Calu3 (cell line): ENCODE measurements at regions not wholly inside any gene's neighbourhood (a gene's known extent, or its start where the extent isn't known, plus 50 kb on each side); places are given as distances from the start of the nearest gene placed in this dataset.

ENCODE experiments used
- BruUV-seq: library from RNA; stranded (reverse); fragments of 400-500 nt; replicated peaks from 2 replicates; lab custom pipeline; 2021; lab: Mats Ljungman, UMichigan
- CTCF ChIA-PET: fragments of 300-600 bp; sonication (Branson Sonifier 250); formaldehyde crosslinking; loops from one replicate; lab custom pipeline; 2022; ENCODE audit warnings: antibody characterized with exemption; lab: Charles Lee
- DNase-seq: peaks from one replicate; pipeline ENCODE4 v3.0.0; 2022
- H3K27ac Mint-ChIP-seq: one replicate; pipeline ENCODE4 v1.8.0; 2022; ENCODE audit warnings: mixed read lengths; ENCODE audit not compliant: unreplicated experiment
- H3K27me3 Mint-ChIP-seq: one replicate; pipeline ENCODE4 v1.8.0; 2022; ENCODE audit warnings: mixed read lengths; ENCODE audit not compliant: unreplicated experiment
- H3K36me3 Mint-ChIP-seq: one replicate; pipeline ENCODE4 v1.8.0; 2022; ENCODE audit warnings: mild to moderate bottlenecking, moderate library complexity, mixed read lengths; ENCODE audit not compliant: insufficient read depth, unreplicated experiment
- H3K4me1 Mint-ChIP-seq: one replicate; pipeline ENCODE4 v1.8.0; 2022; ENCODE audit warnings: mild to moderate bottlenecking, low read depth, mixed read lengths; ENCODE audit not compliant: unreplicated experiment
- H3K4me3 Mint-ChIP-seq: one replicate; pipeline ENCODE4 v1.8.0; 2022; ENCODE audit warnings: mild to moderate bottlenecking, low read depth, moderate library complexity, mixed read lengths; ENCODE audit not compliant: unreplicated experiment
- H3K9me3 Mint-ChIP-seq: one replicate; pipeline ENCODE4 v1.8.0; 2022; ENCODE audit warnings: low read depth, mixed read lengths; ENCODE audit not compliant: unreplicated experiment
- intact Hi-C: fragments of 100-400 bp; cut with micrococcal nuclease; formaldehyde crosslinking; loops from one replicate; pipeline ENCODE4 v1.10.0; 2022; ENCODE audit not compliant: unreplicated experiment
- TF ChIP-seq, protein P1 (sequence below): fragments of 200-600 bp; IDR thresholded peaks from one replicate; pipeline ENCODE4 v1.8.0; 2022; ENCODE audit warnings: antibody characterized with exemption; ENCODE audit not compliant: unreplicated experiment

GRCh38 chr1:187469836-187470235, 641.1 kb downstream of the PLA2G4A start:
- Mint-ChIP-seq H3K36me3 (no peaks in the 10 kb centered on the region), H3K4me3 (no peak overlapping the region), H3K9me3 (peaks cover 4% of the 10 kb centered on the region), H3K27me3 (no peaks in the 10 kb centered on the region), H3K27ac (no peak overlapping the region), H3K4me1 (peaks cover 8% of the 10 kb centered on the region)
- CTCF ChIA-PET = no interaction called here
- TF ChIP-seq, protein P1, sequence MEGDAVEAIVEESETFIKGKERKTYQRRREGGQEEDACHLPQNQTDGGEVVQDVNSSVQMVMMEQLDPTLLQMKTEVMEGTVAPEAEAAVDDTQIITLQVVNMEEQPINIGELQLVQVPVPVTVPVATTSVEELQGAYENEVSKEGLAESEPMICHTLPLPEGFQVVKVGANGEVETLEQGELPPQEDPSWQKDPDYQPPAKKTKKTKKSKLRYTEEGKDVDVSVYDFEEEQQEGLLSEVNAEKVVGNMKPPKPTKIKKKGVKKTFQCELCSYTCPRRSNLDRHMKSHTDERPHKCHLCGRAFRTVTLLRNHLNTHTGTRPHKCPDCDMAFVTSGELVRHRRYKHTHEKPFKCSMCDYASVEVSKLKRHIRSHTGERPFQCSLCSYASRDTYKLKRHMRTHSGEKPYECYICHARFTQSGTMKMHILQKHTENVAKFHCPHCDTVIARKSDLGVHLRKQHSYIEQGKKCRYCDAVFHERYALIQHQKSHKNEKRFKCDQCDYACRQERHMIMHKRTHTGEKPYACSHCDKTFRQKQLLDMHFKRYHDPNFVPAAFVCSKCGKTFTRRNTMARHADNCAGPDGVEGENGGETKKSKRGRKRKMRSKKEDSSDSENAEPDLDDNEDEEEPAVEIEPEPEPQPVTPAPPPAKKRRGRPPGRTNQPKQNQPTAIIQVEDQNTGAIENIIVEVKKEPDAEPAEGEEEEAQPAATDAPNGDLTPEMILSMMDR = no peak
- DNase-seq = no peak
- intact Hi-C loops = no loop called here
- no TSS peak for BruUV-seq

GRCh38 chr1:187471555-187471954, 642.8 kb downstream of the PLA2G4A start:
- intact Hi-C loops = no loop called here
- Mint-ChIP-seq H3K27me3 (no peaks in the 10 kb centered on the region), H3K36me3 (no peaks in the 10 kb centered on the region), H3K9me3 (peaks cover 2% of the 10 kb centered on the region), H3K4me3 (no peak overlapping the region), H3K27ac (no peak overlapping the region), H3K4me1 (peaks cover 8% of the 10 kb centered on the region)
- CTCF ChIA-PET = no interaction called here
- no TSS peak for BruUV-seq
- DNase-seq = no peak
- TF ChIP-seq, protein P1 = no peak

DNA sequence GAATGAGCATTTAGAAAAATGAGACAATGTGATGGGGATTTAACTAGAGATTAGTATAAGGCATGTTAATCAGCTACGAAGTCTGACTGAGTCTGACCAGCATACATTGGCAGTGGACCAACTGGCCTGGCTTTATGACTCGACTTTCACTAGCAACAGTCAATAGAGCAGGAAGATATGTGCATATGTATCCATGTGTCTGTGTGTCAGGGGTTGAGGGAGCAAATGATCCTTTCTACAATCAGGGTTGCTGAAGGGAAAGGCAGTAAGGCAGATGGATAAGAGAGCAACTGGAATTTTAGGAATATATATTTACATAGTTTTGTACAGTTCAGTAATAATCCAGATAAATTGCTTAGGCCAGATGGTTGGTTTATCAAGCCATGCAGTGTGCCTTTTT, 645.6 kb downstream of the PLA2G4A start:
- no peak for DNase-seq
- TF ChIP-seq, protein P1 = no peak
- CTCF ChIA-PET = no interaction called here
- Mint-ChIP-seq H3K27me3 (no peaks in the 10 kb centered on the region), H3K4me3 (no peak overlapping the region), H3K9me3 (peaks cover 5% of the 10 kb centered on the region), H3K27ac (no peak overlapping the region), H3K36me3 (no peaks in the 10 kb centered on the region), H3K4me1 (peaks cover 8% of the 10 kb centered on the region)
- BruUV-seq = no TSS peak
- intact Hi-C loops = loop anchor here (2.0 kb wide), 1 partner anchor 210 kb away; no protein-coding TSS in a partner anchor

DNA sequence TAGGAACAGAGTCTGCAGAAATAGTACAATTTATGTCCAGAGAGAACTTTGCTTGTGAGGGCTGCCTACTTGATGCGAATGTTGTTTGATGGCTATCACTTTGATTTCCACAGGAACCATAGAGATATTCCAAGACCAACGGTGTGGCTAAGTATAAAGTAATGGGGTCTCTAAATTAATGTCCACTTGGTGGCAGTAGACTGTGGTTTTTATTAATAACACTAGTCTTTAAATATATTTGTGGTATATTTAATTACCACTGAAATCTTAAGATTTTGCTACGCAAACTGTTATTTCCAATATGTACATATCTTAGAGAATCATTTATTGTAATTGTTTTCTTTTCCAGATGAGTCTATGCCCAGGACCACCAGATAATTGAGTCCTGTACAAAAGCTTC, 647.9 kb downstream of the PLA2G4A start:
- intact Hi-C loops = loop anchor here (2.0 kb wide), 1 partner anchor 452 kb away; no protein-coding TSS in a partner anchor
- peaks cover 8% of the 10 kb centered on the region for H3K4me1 Mint-ChIP-seq
- CTCF ChIA-PET = no interaction called here
- no peak for DNase-seq
- TF ChIP-seq, protein P1 = no peak
- H3K36me3 Mint-ChIP-seq = no peaks in the 10 kb centered on the region
- no TSS peak for BruUV-seq
- no peak overlapping the region for H3K4me3 Mint-ChIP-seq
- no peaks in the 10 kb centered on the region for H3K27me3 Mint-ChIP-seq
- H3K27ac Mint-ChIP-seq = no peak overlapping the region
- H3K9me3 Mint-ChIP-seq = peaks cover 3% of the 10 kb centered on the region
